ENCODE measurements at regions not wholly inside any gene's neighbourhood (a gene's known extent, or its start where the extent isn't known, plus 50 kb on each side); places are given as distances from the start of the nearest gene placed in this dataset.

GRCh38 chr1:216919060-216919970 lies 196.1 kb upstream of the ESRRG start:
- H3K4me3 ChIP-seq (ENCODE audit: low read depth, low read length) = no peak overlapping the region
- no peak for TF ChIP-seq CTCF (IDR thresholded peaks at IDR 0.05; ENCODE audit: low read depth, low read length)

- no peak for TF ChIP-seq CTCF (IDR thresholded peaks at IDR 0.05; ENCODE audit: low read depth, low read length)
- no peak overlapping the region for H3K4me3 ChIP-seq (ENCODE audit: low read depth, low read length)
Measured at GRCh38 chr1:216916890-216917438, 193.7 kb upstream of the ESRRG start.

- H3K4me3 ChIP-seq (ENCODE audit: low read depth, low read length) = no peak overlapping the region
- TF ChIP-seq CTCF (IDR thresholded peaks at IDR 0.05; ENCODE audit: low read depth, low read length) = no peak
Measured at GRCh38 chr1:216914974-216915373, 191.7 kb upstream of the ESRRG start.

- no peak for TF ChIP-seq CTCF (IDR thresholded peaks at IDR 0.05; ENCODE audit: low read depth, low read length)
- H3K4me3 ChIP-seq (ENCODE audit: low read depth, low read length) = no peak overlapping the region
Measured at GRCh38 chr1:216913976-216914375, 190.7 kb upstream of the ESRRG start.

GRCh38 chr1:216910081-216910840 lies 187.0 kb upstream of the ESRRG start:
- no peak overlapping the region for H3K4me3 ChIP-seq (ENCODE audit: low read depth, low read length)
- TF ChIP-seq CTCF (IDR thresholded peaks at IDR 0.05; ENCODE audit: low read depth, low read length) = no peak

GRCh38 chr1:216908126-216908525 lies 184.9 kb upstream of the ESRRG start:
- H3K4me3 ChIP-seq (ENCODE audit: low read depth, low read length) = no peak overlapping the region
- TF ChIP-seq CTCF (IDR thresholded peaks at IDR 0.05; ENCODE audit: low read depth, low read length) = no peak

All from WI38 (cell line).